ENCODE measurements at regions not wholly inside any gene's neighbourhood (a gene's known extent, or its start where the extent isn't known, plus 50 kb on each side); places are given as distances from the start of the nearest gene placed in this dataset.

DNA sequence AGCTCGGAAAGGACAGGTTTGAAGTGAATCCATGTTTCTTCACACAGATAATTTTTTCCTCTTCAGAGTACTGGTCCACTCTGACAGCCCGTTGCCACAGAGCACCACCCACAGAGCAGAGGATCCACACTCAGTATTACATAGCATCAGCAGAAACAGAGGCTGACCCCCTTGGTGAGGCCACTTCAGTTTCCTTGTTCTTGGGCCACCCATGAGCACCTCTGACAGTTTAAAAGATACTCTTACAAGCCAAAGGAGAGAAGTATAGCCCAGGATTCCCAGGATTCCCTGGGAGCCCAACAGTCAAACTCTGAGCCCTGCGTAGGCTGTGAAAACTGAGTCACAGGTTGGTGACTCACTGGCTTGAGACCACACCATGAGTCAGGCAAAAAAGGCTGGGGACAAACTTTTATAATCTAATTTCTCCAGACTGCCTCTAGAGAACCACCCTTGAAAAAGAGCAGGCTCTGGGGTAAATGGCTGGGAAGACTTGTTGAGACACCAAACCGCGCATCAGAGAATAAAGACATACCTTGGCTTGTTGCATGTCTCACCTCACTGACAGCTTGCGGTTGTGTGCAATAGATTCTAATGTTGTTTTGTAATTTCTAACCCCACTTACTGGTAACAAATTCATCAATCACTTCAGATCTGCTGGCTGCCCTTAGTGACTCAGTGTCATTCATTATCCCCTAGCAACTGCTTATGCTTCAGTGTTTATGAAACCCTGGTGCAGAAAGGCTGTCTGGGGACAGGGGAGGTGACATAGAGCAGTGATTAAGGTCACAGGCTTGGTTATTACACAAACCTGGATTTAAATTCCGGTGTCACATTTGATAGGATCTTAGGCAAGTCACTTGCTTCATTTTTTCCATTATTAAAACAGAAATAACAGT lies 56.9 kb upstream of the PRSS23 start:
- no peak for TF ChIP-seq CTCF (optimal IDR thresholded peaks at IDR 0.05 in 1 of 3, IDR thresholded peaks at IDR 0.05 in 1 of 3, conservative IDR thresholded peaks at IDR 0.05 in 1 of 3; ENCODE audit: extremely low read depth in 1 of 3, insufficient read depth in 2 of 3, low read length in 3 of 3)
- TF ChIP-seq EZH2 (IDR thresholded peaks at IDR 0.05; ENCODE audit: low read length) = no peak
